ENCODE measurements at regions not wholly inside any gene's neighbourhood (a gene's known extent, or its start where the extent isn't known, plus 50 kb on each side); places are given as distances from the start of the nearest gene placed in this dataset.

GRCh38 chr15:89395031-89395430, 60.4 kb upstream of the POLG start:
- no peak for TF ChIP-seq SIN3A (IDR thresholded peaks at IDR 0.05; ENCODE audit: borderline replicate concordance, insufficient read depth, low read length)
- no peak for TF ChIP-seq REST (IDR thresholded peaks at IDR 0.05; ENCODE audit: insufficient read depth in 1 of 2, low read depth in 2 of 2, low read length in 2 of 2)
- TF ChIP-seq POLR2AphosphoS5 (IDR thresholded peaks at IDR 0.05; ENCODE audit: low read depth, low read length): no peak

Data from PFSK-1 (cell line).